ENCODE measurements at regions not wholly inside any gene's neighbourhood (a gene's known extent, or its start where the extent isn't known, plus 50 kb on each side); places are given as distances from the start of the nearest gene placed in this dataset.

DNA sequence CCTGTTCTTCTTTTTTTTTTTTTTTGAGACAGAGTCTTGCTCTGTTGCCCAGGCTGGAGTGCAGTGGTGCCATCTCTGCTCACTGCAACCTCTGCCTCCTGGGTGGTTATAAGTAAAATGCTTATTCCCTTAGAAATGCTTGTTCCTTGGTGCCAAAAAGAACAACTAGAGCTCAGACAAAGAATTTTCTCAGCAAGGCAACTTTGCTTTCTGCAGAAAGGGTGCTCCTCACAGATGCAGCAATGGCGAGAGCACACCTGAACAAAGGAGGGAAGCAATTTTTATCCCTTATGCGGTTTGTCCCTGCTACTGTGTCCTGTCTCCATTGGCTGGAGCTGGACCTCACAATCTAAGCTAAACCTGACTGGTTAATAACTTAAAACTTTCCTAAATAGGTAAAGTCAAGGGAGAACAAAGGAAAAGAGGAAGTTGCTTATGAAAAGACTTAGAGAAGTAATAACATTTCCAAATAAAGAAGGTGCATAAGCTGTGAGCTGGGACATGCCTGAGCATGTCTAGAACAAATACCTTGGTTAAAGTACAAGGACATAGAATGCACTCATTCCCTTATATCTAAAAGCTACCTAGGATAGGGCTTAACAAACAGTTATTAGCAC lies 90.0 kb upstream of the PRR5 start:
- no peak for DNase-seq

DNA sequence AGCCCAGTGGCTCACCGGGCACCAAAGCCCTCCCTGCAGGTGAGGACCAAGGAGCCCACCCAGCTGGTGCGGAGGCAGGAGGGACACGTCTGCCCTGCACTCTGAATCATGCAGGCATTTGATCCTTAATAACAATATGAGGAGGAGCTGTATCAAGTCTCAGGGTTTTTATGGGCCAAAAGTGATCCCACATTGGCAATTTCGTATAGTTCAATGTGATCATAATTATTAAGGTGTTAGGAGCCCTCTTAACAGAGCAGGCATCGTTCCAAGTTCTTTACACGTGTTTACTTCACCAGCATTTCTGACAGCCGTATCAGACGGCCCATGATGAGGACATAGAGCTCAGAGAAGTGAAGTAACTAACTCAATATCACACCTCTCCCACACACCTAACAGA lies 91.9 kb upstream of the PRR5 start:
- no peak for DNase-seq

DNA sequence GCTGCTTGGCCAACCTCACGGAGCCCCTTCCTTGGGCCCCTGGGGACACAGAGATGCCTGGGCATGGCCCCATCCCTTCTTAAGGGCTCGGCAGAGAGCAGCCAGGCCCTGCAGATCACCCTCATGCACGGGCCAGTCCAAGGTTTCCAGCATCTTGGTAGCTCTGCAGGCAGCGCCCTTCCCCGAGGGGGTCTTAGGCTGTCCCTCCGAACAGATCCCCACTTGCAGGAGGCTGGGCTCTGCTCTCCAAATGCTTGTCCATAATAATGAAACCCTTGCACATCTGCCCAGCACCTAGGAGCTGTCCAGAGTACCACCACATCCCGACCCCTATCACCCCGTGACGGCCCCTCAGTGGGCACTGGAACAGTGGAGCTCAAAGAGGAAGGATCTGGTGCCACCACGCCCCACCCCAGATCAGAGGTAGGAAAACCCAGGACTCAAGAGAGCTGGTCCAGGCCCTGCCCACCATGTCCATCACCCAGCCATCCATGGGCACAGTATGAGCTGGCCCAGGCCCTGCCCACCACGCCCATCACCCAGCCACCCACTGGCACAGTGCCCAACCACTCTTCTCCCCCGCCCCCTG lies 92.5 kb upstream of the PRR5 start:
- no peak for DNase-seq

DNA sequence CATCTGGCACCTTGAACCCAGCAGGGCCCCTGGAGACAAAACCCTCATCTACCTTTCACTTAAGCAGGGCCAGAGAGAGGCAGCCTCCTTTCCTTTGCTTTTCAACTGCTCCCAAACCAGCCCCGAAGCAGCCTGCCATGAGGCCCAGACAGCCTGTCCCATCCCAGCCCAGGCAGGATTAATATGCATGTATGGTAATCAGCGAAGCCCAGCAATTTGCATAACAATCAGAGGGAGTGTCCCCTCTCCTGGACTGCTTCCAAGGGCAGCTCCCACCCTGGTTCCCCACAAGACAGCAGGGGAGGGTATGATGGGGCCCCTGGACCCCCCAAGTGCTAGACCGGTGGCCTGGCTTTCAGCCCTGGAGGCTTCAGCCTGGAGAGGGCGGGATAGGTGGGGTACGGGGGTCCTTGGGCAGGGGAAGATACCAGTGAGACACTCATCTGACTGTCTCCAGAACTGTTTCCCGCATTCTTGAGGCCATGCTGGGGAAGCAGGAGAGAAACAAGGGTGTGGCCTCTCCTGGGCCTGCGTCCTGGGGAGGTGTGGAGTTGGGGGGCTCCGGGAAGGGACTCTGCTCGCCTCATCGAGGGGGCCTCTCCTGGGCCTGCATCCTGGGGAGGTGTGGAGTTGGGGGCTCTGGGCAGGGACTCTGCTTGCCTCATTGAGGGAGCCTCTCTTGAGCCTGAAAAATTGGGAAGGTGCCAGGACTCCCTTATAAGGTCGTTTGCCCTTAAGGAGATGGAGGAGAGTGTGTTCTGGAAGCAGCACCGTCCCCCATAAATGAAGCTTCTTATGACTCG lies 93.2 kb upstream of the PRR5 start:
- DNase-seq = no peak

DNA sequence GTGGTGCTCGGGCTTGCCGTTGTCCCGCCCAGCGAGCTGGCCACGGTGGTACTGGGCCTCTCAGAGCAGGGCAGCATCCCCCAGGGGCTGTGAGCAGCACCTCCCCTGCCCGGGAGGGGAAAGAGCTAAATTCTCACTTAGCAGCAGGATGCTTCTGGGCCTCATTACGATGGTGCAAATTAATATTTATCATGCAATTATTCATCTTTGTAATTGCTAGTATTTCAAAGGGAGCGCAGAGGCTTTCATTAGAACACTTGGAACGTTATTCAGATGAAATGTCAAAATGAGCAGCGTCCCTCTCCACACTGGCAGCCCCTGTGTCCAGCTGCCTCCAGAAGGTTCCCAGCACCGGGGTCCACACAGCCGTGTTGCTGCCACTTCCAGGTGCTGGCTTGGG lies 95.9 kb upstream of the PRR5 start:
- DNase-seq = no peak

DNA sequence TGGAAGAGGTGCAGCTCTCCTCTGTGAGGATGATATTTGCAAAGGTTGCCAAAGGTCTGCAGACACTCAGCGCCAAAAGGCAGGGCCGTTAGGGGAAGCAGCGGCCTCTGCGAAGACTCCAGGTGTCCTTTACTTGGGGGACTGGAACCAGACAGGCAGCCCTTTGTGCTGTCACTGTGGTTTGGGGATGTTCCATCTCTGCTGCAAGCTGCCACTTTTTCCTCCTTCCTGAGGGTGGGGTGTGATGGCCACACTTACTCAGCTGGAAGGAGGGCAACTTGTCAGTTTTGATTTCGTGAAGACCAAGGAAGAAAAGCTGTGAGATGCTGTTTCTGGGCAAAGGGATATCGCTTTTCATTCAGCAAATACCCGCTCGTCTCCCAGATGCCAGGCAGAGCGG lies 96.5 kb upstream of the PRR5 start:
- no peak for DNase-seq

DNA sequence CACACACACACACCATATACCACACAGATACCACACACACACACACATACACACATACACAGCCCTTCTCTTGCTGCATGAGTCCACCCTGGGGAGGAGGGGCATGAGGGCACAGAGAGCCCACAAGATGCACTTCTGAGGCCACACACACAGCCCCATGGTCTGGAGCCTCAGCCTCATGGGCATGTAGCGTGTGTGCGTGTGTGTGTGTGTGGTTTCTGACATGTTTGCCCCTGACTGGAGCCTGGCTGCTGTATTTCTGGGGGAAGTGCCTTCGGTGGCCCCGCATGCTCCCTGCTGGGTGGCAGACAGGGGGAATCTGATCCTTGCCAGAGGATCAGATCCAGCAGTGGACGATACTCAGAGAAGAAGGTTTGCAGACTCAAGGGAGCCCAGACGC lies 97.0 kb upstream of the PRR5 start:
- no peak for DNase-seq

DNA sequence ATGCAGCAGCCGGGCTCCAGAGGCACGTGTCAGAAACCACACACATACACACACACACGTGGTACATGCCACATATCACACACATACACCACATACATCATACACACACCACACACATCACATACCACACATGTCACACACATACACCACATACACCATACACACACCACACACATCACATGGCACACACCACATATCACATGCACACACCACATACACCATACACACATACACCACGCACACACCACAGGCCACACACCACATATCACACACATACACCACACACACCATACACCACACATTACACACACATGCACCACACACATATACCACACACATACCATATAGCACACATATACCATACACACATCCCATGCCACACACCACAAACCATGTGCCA lies 97.5 kb upstream of the PRR5 start:
- DNase-seq = no peak

DNA sequence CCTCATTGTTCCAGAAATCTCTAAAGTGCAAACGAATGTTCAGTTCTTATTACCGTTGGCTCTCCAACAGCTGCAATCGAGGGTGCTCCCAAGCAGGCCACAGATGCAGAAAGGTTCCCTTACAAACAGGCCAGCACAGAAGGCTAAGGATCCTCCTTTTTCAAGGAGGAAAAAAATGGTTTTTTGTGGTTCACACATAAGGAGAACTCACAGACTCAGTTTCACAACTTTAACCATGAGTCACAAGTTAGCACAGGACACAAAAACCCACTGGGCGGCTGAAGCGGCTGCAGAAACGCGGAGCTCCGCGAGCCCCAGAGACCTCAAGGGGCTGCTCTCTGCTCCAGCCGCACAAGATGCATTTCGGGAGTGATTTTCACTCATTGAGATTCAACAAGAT lies 98.2 kb upstream of the PRR5 start:
- DNase-seq = no peak

DNA sequence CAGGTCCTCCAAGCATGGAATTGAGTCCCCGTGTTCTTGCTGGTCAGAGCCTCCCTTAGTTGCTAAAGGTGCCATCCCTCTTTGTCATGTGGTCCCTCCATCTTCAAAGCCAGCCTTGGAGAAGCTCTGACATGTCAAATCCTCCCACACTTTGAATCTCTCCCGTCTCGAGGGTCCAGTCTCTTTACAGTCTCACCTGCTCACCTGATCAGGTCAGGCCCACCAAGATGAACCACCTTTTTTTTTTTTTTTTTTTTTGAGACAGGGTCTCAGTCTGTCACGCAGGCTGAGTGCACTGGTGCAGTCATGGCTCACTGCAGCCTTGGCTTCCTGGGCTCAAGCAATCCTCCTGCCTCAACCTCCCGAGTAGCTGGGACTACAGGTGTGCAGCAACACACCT lies 100.3 kb upstream of the PRR5 start:
- DNase-seq = no peak

DNA sequence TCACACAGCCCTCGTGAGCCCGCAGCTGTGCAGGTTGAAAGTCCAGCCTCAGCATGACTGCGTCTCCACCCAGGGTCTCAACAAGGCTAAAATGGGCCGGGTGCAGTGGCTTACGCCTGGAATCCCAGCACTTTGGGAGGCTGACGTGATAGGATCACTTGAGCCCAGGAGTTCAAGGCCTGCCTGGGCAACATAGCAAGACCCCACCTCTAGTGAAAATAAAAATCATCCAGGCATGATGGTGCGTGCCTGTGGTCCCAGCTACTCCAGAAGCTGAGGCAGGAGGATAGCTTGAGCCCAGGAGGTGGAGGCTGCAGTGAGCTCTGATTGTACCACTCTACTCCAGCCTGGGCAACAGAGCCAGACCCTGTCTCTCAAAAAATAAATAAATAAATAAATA lies 100.8 kb upstream of the PRR5 start:
- DNase-seq = no peak

DNA sequence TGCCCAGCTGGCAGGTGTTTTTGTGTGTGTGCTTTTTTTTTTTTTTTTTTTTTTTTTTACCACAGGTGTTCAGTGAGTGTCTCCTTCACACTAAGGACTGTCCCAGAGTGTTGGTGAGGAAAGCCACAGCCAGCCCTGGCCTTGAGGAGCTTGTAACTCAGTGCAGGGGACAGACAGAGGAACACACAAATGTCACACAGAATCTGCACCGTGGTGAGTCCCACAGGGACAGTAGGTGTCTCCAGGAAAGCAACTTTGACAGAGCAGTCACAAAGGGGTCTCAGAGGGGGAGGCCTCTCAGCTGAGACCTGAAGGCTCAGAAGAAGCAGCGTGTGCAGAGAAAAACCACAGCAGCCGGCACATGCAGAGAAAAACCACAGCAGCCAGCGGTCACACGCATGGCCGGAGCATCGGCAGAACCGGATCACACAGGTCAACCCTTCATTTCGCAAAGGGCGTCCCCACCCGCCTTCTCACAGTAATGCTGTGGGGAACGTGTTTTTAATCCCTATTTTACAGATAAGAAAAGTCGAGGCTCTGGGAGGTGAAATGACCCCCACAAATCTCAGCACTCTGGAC lies 101.7 kb upstream of the PRR5 start:
- DNase-seq = no peak

DNA sequence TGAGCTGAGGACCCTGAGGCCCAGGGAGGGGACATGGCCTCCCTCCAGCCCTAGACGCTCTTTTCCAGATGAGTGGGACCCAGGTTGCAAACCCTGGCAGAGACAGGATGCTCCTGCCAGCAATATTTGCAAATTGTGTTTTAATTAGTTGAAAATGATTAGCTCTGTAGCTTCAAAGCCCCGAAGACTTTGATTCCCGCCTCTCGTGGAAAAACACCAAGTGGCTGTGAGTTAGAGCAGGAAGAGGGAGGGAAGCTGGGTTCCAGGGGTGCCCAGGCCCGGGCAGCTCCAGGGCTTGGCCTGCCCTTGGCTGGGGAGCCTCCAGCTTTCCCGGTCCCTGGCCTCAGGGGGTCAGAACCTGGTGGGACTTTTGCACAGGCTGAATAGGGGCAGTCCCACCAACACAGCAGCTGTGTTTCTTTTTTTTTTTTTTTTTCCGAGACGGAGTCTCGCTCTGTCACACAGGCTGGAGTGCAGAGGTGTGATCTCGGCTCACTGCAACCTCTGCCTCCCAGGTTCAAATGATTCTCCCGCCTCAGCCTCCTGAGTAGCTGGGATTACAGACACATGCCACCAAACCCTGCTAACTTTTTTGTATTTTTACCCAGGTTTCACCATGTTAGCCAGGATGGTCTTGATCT lies 101.6 kb upstream of the RTL6 start:
- DNase-seq = no peak

DNA sequence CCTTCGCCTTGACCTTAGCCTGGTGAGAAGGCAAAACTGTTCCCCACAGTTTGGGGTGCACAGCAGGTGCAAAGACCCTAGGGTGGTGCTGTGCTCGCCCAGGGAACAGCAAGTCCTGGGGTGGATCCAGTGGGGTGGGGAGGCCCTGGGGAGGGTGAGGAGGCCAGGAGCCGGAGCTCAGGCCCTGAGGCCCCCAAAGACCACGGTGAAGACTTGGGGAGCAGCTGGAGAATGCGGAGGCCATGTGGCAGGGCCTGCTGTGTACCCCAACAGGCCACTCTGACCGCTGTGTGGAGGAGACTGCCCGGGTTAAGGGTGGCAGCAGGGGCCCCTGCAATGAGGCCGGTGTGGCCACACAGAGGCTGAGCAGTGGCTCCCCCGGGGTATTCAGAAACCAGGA lies 101.1 kb upstream of the RTL6 start:
- DNase-seq = no peak

DNA sequence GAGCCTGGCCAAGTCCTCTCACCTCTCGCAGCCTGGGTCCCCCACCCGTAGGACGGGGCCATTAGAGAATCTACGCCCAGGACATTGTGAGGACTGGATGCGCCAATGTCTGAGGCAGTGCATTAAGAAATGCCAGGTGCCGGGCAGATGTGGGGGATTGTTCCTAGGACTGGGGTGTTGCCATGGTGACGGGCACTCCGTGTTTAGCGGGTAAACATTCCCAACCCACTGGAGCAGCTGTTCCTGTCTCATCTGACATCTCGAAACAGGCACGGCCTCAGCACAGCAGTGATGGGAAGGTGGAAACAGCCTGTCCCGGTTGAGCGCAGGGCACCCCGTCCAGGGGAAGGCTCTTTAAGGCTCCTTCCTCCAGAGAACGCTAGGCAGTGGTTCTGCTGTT lies 99.6 kb upstream of the RTL6 start:
- DNase-seq = no peak

DNA sequence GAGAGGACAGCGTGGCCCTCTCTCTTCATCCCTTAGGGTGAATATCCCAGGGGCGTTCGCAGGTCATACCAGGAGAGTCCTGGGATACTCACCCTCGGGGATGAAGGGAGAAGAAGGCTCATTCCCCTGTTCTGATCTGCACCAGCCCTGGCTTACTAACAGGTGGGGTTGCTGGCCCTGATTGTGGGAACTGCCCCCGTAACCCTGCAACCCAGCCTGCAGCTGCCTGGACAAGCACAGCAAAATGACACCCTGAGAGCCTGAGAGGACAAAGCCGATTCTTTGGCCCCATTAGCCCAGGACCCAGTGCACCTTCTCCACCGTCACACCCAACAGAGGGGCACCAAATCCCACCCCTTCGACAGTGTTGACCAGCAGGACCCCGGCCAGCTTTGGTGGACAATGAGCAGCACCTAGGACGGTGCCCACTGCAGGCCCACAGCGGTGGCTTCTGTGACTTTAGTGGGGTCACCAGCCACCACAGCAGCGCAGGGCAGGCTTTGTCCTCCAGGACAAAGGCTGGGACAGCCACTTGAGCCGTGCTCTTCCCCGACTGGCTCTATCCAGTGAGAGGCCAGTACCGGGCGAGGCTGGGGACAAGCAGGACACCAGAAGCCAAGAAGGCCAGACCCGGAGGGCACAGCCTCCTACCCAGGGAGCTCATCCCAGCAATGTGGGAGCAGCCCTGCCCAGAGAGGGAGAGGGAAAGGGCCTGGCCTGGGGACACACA lies 98.5 kb upstream of the RTL6 start:
- DNase-seq = no peak

DNA sequence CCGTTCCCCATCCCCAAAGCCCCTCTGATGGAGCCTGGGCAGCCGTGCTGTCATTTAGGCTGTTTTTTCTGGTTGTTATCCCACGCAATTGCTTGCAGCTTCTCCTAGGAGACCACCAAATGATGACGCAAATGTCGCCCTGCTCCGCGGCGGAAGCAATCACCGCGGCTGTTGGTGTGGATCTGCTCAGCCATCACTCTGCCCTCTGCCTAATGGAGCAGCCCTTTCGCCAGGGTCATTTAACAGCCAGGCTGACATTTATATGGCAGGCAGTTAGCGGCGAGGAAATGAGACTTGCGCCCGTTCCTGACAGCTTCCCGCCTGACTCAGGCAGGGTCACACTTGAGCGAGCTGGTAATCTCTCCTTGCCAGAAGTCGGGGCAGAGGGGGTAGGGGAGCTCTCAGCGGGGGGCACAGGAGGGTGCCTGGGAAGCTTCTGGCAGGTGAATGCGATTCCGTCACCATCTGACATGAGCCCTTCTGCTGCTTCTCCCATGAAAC lies 97.9 kb upstream of the RTL6 start:
- DNase-seq = no peak

DNA sequence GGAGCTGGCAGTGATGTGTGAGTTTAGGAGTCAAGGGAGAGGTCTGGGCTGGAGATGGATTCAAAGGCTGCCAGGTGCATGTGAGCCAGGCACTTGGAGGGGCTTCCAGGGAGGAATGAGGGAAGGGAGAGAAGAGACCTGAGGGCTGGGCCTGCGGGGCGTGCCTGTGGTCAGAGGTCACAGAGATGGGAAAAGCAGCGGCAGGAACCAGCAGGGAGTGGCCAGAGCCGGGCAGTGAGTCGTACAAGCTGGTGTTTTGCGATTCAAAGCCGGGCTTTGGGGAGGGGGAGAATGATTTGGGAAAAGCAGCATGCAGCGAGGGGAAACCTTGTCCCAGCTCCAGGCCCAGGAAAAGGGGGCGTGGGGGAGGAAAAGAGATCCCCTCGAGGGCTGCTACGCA lies 96.9 kb upstream of the RTL6 start:
- no peak for DNase-seq

DNA sequence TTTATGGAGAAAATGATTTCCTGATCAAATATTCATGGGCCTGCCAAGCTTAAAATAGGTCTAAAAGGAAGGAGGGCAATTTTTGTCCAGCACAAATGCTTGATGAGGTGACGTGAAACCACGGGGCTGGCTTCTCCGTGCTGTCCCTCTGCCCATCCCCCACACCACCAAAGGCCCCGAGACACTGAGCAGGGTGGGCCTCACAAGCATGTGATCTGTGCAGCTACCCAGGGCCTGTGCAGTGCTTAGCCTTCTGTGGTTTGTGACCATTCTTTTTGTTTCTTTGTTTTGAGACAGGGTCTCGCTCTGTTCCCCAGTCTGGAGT lies 94.8 kb upstream of the RTL6 start:
- no peak for DNase-seq

DNA sequence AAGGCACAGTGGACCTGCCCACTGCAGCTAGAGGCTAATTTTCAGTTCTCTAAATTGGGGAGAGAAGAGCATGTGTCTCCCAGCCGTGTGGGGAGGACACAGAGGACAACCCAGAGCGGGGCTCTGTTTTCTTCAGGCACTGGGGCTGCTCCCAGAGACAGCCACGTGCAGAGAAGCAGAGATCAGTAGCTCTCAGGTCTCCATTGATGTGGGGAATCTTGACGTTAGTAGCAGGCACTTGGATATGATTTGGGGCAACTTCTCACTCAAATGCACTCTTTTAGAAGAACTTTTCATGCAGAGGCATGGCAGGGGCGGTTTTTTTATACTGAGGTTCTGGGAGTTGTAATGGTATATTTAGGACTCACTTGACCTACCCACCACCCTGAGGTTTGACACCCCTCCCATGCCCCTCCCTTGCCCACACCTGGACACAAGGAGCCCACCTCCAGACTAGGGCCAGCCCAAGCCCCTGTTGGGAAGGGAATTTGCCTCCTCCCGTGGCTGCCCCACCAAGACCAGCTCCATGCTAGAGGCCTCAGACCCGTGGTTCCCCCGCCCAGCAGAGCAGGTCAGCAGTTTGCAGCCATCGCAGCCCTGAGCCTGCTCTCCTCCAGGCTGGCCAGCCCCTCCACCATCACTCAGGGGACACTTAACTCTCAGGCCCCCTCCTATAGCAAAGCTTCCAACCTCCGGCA lies 94.2 kb upstream of the RTL6 start:
- no peak for DNase-seq

DNA sequence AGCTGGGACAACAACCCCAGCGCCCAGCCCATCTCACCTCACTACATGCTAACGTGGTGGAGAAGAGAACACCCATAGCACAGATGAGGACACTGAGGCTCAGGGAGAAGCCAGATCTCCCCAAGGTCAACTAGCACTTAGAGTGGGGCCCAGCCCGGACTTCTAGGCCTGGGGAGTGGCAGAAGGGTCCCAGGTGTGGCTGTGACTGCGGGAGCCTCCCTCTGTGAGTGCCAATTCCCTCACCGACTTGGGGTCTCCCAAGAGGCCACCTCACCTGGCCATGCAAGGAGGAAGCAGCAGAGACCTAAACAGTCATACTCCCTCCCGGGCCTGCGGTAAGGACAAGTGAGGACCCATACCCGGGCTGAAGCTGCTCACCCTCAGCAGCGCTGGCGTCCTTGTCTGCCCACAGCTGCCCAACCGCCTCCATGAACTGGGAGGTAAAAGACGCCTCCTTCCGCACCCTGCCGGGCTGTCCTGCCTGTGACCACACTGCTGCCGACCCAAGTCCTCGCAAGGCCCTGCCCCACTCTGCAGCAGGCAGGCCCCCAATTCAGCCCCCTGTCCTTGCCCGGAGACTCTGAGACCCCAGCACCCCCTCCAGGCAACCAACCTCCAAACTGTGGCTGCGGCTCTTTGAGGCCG lies 93.2 kb upstream of the RTL6 start:
- no peak for DNase-seq

DNA sequence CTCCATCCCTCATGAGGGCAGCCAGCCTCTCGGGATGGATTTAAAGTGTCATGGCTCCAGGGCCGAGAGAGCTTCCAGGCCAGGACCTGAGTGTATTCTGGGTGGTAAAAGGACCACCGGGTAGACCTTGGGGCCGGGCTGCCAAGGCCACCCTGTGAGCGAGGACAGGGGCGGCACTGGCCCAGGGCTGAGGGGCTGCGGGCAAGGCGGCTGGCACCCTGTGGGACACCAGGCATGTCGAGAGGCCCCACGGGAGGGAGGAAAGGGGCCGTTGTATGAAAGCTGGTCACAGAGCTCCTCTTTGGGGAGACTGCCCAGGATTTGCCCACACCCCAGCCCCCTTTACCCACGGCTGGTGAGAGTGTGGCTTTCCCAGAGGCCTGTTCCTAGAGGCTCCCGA lies 92.3 kb upstream of the RTL6 start:
- no peak for DNase-seq

Data from T-helper 1 cell (primary cell).